Kidney capillary endothelial cell (primary cell): ENCODE measurements at regions not wholly inside any gene's neighbourhood (a gene's known extent, or its start where the extent isn't known, plus 50 kb on each side); places are given as distances from the start of the nearest gene placed in this dataset.
"Not testable (repeated sequence)": the region's sequence is repeated elsewhere in the genome, so short reads cannot be mapped to it uniquely, and the experiment has no call there.

Source experiments
- DNase-seq: peaks from one replicate; pipeline ENCODE4 v3.0.0-alpha.2; 2018; ENCODE audit warnings: low spot score

GRCh38 chr3:87576752-87577151, 300.4 kb upstream of the POU1F1 start:
- no peak for DNase-seq

- DNase-seq: no peak
These were observed 299.2 kb upstream of the POU1F1 start for GRCh38 chr3:87575550-87575949.

GRCh38 chr3:87568331-87568730, 291.9 kb upstream of the POU1F1 start:
- no peak for DNase-seq

- DNase-seq: no peak
These were observed 288.1 kb upstream of the POU1F1 start for GRCh38 chr3:87564438-87564837.

- DNase-seq: no peak
These were observed 287.3 kb upstream of the POU1F1 start for GRCh38 chr3:87563712-87564111.

- no peak for DNase-seq
These were observed 282.1 kb upstream of the POU1F1 start for GRCh38 chr3:87558492-87558891.

GRCh38 chr3:87555290-87555689, 278.9 kb upstream of the POU1F1 start:
- no peak for DNase-seq

- no peak for DNase-seq
These were observed 276.7 kb upstream of the POU1F1 start for GRCh38 chr3:87553058-87553457.

- DNase-seq: no peak
These were observed 274.5 kb upstream of the POU1F1 start for GRCh38 chr3:87550892-87551291.

- DNase-seq: no peak
These were observed 272.8 kb upstream of the POU1F1 start for GRCh38 chr3:87549208-87549607.

GRCh38 chr3:87548271-87548670, 271.9 kb upstream of the POU1F1 start:
- no peak for DNase-seq

GRCh38 chr3:87546216-87546615, 269.8 kb upstream of the POU1F1 start:
- no peak for DNase-seq

- not testable (repeated sequence) for DNase-seq
These were observed 267.0 kb upstream of the POU1F1 start for GRCh38 chr3:87543408-87543807.

- no peak for DNase-seq
These were observed 265.3 kb upstream of the POU1F1 start for GRCh38 chr3:87541723-87542122.

GRCh38 chr3:87538722-87539121, 262.3 kb upstream of the POU1F1 start:
- not testable (repeated sequence) for DNase-seq

- no peak for DNase-seq
These were observed 233.0 kb upstream of the POU1F1 start for GRCh38 chr3:87509401-87509800.

- no peak for DNase-seq
These were observed 232.5 kb upstream of the POU1F1 start for GRCh38 chr3:87508921-87509320.

GRCh38 chr3:87507753-87508152, 231.4 kb upstream of the POU1F1 start:
- DNase-seq: no peak

- peak; percentile 38 for DNase-seq
These were observed 227.6 kb upstream of the POU1F1 start for GRCh38 chr3:87503900-87504498.

GRCh38 chr3:87501076-87501475, 224.7 kb upstream of the POU1F1 start:
- no peak for DNase-seq

GRCh38 chr3:87498358-87499080, 222.1 kb upstream of the POU1F1 start:
- DNase-seq: no peak

GRCh38 chr3:87495938-87496337, 219.6 kb upstream of the POU1F1 start:
- no peak for DNase-seq

GRCh38 chr3:87494264-87494663, 217.9 kb upstream of the POU1F1 start:
- DNase-seq: no peak

GRCh38 chr3:87491843-87492242, 215.5 kb upstream of the POU1F1 start:
- no peak for DNase-seq
